ENCODE measurements at regions not wholly inside any gene's neighbourhood (a gene's known extent, or its start where the extent isn't known, plus 50 kb on each side); places are given as distances from the start of the nearest gene placed in this dataset.

- TF ChIP-seq, protein P1, sequence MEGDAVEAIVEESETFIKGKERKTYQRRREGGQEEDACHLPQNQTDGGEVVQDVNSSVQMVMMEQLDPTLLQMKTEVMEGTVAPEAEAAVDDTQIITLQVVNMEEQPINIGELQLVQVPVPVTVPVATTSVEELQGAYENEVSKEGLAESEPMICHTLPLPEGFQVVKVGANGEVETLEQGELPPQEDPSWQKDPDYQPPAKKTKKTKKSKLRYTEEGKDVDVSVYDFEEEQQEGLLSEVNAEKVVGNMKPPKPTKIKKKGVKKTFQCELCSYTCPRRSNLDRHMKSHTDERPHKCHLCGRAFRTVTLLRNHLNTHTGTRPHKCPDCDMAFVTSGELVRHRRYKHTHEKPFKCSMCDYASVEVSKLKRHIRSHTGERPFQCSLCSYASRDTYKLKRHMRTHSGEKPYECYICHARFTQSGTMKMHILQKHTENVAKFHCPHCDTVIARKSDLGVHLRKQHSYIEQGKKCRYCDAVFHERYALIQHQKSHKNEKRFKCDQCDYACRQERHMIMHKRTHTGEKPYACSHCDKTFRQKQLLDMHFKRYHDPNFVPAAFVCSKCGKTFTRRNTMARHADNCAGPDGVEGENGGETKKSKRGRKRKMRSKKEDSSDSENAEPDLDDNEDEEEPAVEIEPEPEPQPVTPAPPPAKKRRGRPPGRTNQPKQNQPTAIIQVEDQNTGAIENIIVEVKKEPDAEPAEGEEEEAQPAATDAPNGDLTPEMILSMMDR (IDR thresholded peaks at IDR 0.05; ENCODE audit: unreplicated experiment), result no peak
- Mint-ChIP-seq H3K27ac (no peak overlapping the region), H3K4me1 (no peaks in the 10 kb centered on the region), H3K9me3 (peaks cover 52% of the 10 kb centered on the region), H3K27me3 (ENCODE audit: low read depth) (no peaks in the 10 kb centered on the region), H3K4me3 (no peak overlapping the region), H3K36me3 (no peaks in the 10 kb centered on the region)
- DNase-seq (ENCODE audit: low spot score in 2 of 2, unreplicated experiment in 2 of 2), result no peak
These were observed 153.3 kb downstream of the TMEM182 start for GRCh38 chr2:102915128-102915527.

GRCh38 chr2:102922321-102922720 lies 160.5 kb downstream of the TMEM182 start:
- no peak for DNase-seq (ENCODE audit: low spot score in 2 of 2, unreplicated experiment in 2 of 2)
- Mint-ChIP-seq H3K27me3 (ENCODE audit: low read depth) (no peaks in the 10 kb centered on the region), H3K9me3 (peaks cover 10% of the 10 kb centered on the region), H3K36me3 (no peaks in the 10 kb centered on the region), H3K27ac (no peak overlapping the region), H3K4me1 (no peaks in the 10 kb centered on the region), H3K4me3 (no peak overlapping the region)
- TF ChIP-seq, protein P1 (IDR thresholded peaks at IDR 0.05; ENCODE audit: unreplicated experiment), result no peak

DNA sequence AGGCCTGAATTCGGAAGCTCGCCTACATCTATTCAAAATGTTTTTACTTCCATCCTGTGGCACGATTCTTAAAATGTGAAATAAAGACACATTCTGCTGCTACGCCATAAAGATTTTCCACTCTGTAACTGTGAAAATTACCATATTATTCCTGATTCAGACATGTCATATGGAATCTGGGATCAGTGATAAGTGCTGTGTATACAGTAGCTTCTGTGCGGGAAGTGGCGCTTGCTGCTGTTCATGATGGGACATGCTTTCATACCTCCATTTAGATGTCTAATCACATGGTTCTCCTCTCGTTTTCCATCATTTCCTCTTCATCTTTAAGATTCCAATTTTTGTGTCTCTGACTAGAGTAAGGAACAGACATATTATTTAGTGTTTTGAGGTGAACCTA lies 163.2 kb downstream of the TMEM182 start:
- no peaks in the 10 kb centered on the region for H3K27me3 Mint-ChIP-seq (ENCODE audit: low read depth)
- H3K27ac Mint-ChIP-seq, result no peak overlapping the region
- TF ChIP-seq, protein P1 (IDR thresholded peaks at IDR 0.05; ENCODE audit: unreplicated experiment), result no peak
- no peak for DNase-seq (ENCODE audit: low spot score in 2 of 2, unreplicated experiment in 2 of 2)
- H3K9me3 Mint-ChIP-seq, result peaks cover 3% of the 10 kb centered on the region
- H3K36me3 Mint-ChIP-seq, result no peaks in the 10 kb centered on the region
- no peaks in the 10 kb centered on the region for H3K4me1 Mint-ChIP-seq
- no peak overlapping the region for H3K4me3 Mint-ChIP-seq

GRCh38 chr2:102927854-102928267 lies 166.0 kb downstream of the TMEM182 start:
- Mint-ChIP-seq H3K4me3 (no peak overlapping the region), H3K4me1 (no peaks in the 10 kb centered on the region), H3K9me3 (peaks cover 3% of the 10 kb centered on the region), H3K36me3 (no peaks in the 10 kb centered on the region), H3K27ac (no peak overlapping the region), H3K27me3 (ENCODE audit: low read depth) (no peaks in the 10 kb centered on the region)
- DNase-seq (ENCODE audit: low spot score in 2 of 2, unreplicated experiment in 2 of 2), result no peak
- TF ChIP-seq, protein P1 (IDR thresholded peaks at IDR 0.05; ENCODE audit: unreplicated experiment), result no peak

DNA sequence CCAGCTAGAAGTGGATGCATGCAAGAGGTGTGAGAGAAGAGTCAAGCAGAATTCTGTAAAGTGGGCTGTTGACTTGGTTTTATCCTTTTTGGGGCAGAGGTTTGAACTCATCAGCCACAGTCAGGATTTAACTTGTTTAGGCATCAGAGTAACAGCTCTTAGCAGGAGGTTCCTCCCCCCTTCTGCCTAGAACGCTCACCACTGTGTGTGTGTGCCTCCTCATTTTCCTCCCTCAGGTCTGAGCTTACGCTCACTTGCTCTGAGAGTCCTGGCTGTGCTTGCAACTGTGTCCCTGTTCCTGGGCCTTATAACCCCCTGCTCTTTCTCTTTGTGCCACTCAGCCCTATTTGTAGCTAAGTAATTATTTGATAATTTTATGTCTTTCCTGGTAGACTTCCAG lies 167.9 kb downstream of the TMEM182 start:
- Mint-ChIP-seq H3K27me3 (ENCODE audit: low read depth) (peaks cover 8% of the 10 kb centered on the region), H3K27ac (no peak overlapping the region), H3K9me3 (peaks cover 3% of the 10 kb centered on the region), H3K4me1 (no peaks in the 10 kb centered on the region), H3K36me3 (no peaks in the 10 kb centered on the region), H3K4me3 (no peak overlapping the region)
- TF ChIP-seq, protein P1 (IDR thresholded peaks at IDR 0.05; ENCODE audit: unreplicated experiment), result no peak
- no peak for DNase-seq (ENCODE audit: low spot score in 2 of 2, unreplicated experiment in 2 of 2)

DNA sequence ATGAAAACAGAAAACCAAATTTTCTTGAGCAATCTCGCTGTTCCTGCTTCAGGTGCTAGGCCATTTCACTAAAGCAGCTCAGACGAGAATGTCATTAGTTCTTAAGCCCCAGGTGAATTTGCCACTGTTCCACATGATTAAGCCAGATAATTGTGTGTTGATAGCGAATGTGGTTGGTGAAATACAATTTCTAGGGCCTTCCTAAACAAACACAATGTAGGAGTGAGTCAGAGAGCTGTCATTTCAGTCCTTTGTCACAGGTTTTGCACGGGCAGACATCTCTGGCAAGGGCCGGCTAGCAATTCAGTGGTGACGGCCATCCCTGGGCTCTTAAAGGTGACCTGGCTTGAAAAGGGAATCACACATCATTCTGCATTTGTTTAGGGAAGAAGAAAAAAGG lies 170.7 kb downstream of the TMEM182 start:
- H3K9me3 Mint-ChIP-seq, result no peaks in the 10 kb centered on the region
- DNase-seq (ENCODE audit: low spot score in 2 of 2, unreplicated experiment in 2 of 2), result no peak
- TF ChIP-seq, protein P1 (IDR thresholded peaks at IDR 0.05; ENCODE audit: unreplicated experiment), result no peak
- no peaks in the 10 kb centered on the region for H3K36me3 Mint-ChIP-seq
- peaks cover 9% of the 10 kb centered on the region for H3K27me3 Mint-ChIP-seq (ENCODE audit: low read depth)
- H3K4me3 Mint-ChIP-seq, result no peak overlapping the region
- H3K4me1 Mint-ChIP-seq, result no peaks in the 10 kb centered on the region
- H3K27ac Mint-ChIP-seq, result no peak overlapping the region

Data from mesothelial cell of epicardium (in vitro differentiated cells).